D341Med (cell line): ENCODE measurements at regions not wholly inside any gene's neighbourhood (a gene's known extent, or its start where the extent isn't known, plus 50 kb on each side); places are given as distances from the start of the nearest gene placed in this dataset.

Experiments
- DNase-seq: peaks from one replicate; pipeline ENCODE4 v3.0.0; 2012; ENCODE audit warnings: low spot score

DNA sequence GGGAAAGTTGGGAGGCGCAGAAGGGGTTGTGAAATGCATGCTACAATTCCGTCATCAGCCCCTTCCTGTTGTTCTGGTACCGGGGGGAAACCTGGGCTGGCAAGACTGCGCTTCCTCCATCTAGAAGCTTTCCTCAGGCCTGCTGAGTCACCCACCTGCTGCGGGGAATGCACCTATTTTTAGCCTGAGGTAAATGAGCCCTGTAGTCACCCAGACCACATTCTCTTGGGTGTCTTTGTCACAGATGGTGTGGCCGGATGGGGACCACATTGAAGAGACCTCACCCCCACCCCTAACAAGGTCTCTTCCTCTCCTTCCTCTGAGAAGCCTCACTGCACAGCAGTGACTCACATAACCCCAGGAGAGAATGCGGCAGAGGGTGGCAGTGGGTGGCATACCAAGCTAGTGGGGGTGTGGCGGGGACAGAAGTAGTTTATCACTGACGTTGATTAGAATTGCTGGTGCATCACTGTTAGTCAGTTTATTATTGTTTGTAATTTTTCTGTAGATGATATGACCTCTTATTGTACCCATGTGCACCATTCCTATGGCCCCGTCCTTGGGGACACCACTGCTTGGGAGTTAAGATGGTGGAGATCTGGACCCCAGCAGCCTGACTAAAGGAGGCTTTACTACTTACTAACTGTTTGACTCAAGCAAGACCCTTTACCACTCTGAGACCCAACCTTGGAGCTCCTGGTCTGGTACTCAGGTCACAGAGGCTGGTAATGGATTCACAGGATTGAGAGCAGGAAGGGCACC is 83.0 kb upstream of the DUSP5 start:
- no peak for DNase-seq

DNA sequence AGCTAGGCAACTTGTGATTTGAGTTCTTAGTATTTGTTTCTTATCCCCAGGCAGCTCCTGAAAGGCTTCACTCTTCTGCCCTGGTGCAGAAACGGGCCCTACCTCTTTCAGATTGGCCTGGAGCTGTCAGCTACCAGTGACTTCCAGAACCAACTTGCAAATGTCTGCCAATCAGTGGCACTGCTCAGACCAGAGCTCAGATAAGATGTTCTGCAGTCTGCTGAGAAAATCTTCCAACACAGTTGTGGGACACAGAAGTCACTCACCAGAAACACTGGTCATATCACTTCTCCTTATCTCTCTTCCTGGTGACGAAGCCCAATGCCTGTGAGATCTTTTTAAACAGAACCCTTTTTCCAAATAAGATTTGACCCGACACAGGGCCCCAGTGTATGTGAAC is 81.9 kb upstream of the DUSP5 start:
- no peak for DNase-seq

DNA sequence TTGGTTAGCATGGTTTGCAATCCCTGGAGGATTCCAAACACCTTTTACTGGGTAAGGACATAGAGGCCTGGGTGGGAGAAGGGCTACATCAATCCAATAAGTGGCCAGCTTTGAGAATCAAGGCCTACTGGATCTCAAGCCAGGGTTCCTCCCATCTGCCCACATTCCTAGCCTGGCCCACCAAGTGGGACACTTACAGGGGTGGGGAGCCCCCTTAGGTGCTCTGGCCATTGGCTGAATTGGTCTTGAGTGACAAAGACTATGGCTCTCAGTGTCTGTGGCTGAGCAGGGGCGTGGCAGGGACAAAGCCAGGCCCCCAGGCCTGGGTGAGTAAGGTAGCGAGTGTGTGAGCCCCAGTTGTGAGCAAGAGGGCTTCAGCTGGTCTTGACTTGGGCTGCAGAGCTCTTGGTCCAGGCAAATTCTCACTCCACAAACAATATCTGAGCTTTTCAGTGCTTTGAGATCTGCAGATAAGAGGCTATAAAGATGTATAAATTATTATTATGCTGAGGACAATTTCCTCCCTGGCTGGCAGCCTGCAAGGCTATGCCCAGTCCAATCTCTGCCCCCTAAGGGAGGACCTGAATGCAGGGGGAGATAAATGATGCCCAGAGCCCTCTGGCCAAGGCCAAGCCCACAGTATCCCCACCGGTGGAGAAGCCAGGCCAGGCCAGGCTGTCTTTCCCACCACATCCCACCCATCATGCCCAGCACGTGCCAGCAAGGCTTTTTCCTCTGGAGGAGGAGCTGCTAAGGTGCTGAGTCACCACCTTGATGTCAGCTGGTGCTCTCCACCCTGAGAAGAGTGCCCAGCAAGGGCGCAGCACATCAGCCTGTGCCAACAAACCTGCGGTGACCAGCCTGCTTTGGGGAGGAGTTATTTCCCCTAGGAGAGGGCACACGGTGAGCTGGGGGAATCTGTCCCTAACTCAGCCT is 80.7 kb upstream of the DUSP5 start:
- DNase-seq, result no peak

DNA sequence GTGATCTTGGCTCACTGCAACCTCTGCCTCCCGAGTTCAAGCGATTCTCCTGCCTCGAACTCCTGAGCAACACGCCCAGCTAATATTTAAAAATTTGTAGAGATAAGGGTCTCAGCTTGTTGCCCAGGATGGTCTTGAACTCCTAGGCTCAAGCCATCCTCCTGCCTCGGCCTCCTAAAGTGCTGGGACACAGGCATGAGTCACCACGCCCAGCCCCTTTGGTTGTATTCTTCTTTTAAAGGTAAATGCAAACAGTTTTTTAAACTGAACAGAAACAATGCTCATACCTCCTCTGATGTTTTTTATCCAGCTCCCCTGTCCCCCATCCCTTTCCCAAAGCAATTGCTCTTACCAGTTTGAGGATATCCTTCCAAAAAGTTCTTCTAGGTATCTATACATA is 79.5 kb upstream of the DUSP5 start:
- DNase-seq, result no peak

DNA sequence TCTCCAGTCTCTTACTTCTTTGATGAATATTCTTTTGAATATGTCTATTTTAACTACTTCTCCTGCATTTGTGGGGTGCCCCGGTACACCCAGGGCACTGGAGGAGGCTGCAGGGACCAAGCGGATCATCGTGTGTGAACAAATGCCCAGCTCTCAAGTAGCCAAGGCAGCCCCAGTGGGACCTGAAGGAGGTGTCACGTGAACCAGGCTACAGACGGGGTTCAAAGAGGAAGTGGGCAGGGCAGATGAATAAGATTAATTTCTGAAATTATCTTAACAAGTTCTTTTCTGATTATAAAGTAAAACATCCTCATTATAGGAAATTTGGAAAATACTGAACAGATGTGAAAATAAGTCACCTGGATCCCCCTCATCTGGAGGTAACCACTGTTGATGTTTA is 78.4 kb upstream of the DUSP5 start:
- no peak for DNase-seq

DNA sequence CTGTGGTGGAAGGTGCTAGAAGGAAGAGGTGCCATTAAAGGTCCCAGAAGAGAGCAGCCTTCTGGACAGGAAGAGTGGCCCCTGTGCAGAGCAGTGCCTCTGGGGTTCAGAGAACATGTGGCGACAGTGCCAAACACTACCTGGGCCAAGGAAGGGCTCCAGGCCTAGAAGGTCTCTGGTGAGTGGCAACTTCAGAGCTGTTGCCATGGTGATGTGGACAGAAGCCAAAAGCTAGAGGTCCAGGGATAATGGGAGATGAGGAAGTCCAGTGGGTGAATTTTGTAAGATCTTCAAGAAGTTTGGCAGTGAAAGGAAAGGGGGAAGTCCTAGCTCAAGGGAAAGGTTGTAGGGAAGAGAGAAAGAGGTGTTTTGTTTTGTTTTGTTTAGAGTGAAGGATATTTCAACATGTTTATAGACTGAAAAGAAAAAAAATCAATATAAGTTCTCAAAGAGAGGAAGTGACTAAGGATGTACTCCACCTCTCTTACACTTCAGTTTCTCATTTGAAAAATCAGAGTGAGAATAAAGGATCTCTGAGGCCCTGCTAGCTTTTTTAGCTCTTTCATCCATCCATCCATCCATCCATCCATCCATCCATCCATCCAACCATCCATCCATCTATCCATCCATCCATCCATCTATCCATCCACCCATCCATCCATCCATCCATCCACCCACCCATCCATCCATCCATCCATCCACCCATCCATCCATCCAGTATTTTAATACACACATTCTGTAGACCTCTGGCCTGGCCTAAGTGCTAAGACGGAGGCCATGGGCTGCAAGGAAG is 77.1 kb upstream of the DUSP5 start:
- no peak for DNase-seq

DNA sequence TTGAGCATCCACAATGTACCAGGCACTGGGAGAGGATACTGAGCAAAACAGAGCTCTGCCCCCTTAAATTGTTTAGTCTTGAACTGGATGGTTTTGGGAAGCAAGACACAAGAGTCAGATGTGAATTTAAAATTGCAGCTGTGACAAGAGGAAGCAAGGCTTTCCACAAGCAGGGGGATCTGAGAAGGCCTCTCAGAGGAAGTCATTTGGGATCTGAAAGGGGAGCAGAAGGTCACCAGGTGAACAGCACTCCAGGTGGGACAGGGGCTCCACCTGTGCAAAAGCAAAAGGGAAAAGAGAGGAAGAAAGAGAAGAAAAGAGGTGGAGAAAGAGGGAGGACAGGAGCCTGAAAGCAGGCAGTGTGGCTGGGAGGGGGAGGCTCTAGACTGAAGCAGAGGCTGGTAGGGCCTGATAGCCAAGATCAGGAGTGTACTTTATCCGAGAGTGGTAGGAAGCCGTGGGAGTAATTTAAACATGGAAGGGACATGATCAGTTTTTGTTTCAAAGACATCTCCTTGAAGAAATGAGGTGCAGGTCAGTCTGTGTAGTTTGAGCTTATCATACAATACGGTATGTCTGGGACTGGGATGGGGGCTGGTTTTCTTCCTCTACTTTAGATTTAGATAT is 76.1 kb upstream of the DUSP5 start:
- no peak for DNase-seq

DNA sequence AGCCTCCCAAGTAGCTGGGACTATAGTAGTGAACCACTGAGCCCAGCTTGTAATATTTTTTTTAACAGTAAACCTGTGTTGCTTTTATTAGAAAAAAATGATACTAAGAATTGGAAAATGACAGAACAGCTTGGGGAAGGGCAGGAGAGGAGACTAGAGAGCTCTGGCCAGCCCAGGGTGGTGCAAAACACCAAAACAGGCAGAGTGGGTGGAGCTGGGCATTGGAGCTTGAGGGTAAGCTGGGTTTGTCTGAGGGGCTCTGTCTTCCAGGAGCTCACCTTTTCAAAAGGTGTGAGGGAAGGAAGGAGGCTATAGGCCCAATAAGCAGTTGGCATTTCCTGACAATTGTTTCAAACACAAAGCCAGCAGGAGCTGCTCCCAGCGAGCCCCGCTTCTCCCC is 75.2 kb upstream of the DUSP5 start:
- no peak for DNase-seq

DNA sequence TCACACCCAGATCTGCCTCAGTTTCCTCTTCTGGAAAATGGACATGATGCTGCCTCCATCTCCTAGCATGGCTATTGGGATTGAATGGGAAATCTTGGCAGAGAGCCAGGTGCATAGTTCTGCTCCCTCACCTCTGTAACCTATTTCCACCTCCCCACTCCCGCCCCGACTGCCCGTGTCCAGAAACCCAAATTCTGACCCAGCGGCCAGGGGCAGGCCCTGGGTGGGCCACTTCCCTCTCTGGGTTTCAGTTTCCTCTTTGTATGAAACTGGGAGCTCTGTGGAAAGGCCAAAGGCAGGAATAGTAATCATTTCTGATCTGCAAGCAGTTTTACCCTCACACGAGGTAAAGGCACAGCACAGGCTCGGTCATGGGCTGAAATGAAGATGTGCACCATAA is 74.1 kb upstream of the DUSP5 start:
- DNase-seq, result no peak

DNA sequence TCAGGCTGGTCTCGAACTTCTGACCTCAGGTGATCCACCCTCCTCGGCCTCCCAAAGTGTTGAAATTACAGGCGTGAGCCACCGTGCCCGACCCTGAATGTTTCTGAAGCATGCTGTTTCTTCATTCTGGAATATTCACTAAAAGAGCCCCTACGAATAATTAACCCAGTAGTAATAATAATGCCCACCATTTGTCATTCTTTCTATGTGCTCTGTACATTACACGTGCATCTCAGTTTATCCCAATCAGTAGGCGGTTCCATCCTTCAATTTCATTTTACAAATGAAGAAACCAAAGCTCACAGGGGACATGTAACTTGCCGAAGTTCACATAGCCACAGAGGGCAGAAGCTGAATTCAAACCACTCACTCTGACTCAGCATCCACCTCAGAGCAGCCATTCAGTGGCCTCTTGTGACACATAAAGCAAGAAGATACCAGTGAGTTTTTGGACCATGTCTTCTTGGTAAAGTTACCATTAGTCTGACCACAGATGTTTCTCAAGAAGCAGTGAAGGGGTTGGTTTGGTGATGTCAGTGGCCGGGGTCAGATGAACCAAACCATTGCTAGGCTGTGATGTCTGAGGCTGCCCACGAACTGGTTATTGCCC is 71.9 kb upstream of the DUSP5 start:
- no peak for DNase-seq

DNA sequence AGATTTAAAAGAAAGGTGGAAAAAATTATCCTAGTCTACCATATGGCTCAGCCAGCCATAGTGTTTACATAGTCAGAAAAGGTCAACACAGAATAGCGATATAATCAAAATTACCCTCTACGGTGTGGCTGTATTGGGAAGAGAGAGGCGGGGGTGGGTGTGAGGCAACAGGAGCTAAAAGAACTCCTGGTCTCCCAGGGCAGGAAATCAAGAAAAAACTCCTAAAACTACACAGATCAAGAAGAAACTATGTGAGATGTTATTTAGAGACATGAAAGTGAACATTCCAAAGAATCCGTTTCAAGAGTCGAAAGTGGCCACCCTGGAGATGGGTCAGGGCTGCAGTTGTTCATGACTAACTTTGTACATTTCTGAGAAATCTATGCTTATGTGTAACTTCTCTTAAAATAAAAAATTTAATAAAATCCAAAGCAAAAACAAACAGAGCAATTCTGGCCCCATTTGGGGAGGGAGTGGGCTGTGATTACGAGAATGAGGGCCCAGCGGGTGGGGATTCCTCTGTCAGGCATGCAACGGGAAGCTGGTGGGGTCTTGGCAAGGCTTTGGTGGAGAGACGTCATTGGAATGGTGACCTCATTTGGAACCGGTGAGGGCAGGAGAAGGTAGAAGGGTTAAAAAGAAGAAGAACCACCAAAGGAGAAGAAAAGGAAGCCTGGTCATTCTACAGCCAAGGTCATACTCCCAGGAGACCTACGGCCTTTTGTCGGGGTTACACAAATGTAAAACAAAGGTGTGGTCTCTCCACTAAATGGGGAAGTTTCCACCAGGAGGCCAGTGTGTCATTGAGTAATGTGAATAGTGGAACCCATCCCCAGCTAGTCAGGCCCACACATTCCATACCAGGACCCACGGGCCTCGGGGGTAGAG is 71.2 kb upstream of the DUSP5 start:
- DNase-seq, result no peak

DNA sequence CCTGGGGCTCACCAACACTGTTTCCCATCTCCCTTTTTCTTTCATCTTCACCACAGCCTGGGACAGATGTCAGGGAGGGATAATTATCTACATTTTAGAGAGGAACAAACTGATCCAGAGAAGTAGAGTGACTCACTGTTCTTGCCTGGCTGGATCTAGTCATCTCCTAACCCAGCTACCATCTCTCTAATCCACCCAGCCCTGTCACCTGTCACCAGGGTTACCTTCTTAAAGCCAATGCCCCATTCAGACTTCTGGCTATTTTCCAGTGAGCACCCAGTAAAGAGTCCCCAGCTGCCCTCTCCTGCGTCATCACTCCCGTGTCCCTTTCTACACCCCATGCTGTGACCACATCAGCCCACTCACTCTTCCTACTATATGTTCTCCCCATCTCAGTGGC is 68.4 kb upstream of the DUSP5 start:
- no peak for DNase-seq

DNA sequence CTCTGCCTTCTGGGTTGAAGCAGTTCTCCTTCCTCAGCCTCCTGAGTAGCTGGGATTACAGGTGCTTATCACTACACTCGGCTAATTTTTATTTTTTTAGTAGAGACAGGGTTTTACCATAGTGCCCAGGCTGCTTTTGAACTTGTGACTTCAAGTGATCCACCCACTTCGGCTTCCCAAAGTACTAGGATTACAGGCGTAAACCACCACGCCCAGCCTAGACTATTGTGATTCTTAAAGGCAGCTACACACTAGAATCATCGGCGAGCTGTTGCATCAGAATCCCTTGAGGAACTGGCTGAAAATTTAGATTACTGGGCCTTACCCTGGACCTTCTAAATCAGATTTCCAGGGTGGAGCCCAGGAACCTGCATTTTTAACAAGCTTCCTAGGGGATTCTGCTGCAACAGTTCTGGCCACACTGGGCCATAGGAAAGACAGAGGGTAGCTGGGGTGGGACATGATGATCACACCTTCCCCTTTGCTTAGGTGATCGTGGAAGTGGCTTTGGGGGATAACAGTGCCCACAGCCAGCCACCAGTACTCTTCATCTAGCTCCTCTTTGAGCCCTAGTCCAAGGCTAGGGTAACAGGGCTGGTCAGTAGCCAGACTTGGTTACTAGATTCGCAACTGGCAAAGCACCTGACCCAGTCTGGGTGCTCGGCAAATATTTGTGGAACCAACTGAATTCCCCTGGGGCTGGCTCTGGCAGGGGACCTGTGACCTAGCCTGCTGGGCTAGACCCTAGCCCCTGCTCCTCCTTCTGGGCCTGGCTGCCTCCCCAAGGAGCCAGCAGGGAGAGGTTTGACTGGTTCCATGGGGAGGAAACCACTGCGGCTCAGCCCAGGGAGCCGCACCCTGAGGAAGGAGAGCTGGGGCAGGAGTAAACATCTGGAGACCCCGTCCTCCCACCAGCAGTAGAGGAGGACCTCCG is 67.1 kb upstream of the DUSP5 start:
- no peak for DNase-seq

DNA sequence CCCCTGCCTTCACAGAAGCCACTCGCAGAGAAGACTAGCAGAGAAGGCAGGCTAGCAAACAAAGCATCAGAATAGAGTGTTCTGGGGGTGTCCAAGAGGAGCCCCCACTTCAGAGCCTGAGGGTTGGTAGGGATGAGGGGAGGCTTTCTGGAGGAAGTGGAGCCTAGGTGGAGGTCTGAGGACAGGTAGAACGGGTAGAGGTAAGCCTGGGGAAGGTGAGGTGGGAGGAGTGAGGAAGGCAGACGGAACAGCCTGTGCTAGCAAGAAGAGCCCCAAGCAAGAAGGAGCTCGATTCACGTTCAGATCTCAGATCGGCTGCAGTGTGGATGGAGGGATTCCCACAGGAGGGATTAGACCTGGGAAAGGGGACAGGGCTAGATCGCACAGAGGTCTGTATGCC is 66.0 kb upstream of the DUSP5 start:
- no peak for DNase-seq

DNA sequence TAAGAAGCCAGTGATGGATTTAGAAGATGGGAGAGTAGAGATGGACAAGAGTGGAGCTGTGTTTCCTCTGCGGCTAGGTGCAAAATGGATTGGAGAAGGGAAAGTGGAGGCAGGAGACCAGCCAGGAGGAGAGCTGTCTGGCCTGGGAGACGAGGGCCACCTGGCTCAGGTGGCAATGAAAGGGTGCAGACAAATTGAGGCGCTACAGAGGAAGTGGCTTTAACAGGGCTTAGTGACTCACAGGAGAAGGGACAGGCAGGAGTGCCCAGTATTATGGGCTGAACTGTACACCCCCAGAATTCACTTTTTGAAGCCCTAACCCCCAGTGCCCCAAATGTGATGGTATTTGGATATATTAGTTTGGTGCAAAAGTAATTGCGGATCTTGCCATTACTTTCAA is 65.6 kb upstream of the DUSP5 start:
- DNase-seq, result no peak

DNA sequence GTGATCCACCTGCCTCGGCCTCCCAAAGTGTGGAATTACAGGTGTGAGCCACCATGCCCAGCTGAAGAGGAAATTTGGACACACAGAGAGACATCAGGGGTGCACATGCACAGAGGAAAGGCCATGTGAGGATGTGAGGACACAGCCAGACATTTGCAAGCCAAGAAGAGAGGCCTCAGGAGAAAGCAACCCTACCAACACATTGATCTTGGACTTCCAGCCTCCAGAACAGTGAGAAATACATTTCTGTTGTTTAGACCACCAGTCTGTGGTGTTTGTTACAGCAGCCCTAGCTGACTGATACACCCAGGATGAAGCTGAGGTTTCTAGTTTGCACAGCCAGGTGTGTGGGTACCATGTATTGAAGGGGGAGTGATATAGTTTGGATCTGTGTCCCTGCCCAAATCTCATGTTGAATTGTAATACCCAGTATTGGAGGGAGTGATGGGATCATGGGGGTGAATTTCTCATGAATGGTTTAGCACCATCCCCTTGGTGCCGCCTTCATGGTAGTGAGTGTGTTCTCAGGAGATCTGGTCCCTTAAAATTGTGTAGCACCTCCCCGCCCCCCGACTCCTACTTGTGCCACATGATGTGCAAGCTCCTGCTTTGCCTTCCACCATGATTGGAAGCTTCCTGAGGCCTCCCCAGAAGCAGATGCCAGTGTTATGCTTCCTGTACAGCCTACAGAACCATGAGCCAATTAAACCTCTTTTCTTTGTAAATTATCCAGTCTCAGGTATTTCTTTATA is 64.7 kb upstream of the DUSP5 start:
- DNase-seq, result no peak

DNA sequence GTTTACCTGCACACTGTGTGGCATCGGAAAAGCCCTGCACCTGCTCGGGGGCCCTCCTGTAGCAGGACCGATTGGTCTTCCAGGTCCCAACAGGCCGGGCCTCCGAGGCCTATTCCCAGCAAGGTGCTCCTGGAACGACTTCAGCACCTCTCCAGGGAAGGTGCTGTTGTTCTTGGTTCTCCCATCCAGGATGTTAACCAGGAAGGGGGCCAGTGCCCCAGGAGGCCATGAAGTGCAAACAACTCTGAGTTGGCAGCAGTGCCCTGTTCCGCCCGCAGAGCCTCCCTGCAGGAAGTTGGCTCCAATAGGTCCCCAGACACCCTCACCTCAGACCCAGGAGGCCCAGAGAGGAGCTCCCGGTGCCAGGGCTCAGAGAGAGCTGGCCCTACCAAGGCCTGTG is 64.0 kb upstream of the DUSP5 start:
- no peak for DNase-seq

DNA sequence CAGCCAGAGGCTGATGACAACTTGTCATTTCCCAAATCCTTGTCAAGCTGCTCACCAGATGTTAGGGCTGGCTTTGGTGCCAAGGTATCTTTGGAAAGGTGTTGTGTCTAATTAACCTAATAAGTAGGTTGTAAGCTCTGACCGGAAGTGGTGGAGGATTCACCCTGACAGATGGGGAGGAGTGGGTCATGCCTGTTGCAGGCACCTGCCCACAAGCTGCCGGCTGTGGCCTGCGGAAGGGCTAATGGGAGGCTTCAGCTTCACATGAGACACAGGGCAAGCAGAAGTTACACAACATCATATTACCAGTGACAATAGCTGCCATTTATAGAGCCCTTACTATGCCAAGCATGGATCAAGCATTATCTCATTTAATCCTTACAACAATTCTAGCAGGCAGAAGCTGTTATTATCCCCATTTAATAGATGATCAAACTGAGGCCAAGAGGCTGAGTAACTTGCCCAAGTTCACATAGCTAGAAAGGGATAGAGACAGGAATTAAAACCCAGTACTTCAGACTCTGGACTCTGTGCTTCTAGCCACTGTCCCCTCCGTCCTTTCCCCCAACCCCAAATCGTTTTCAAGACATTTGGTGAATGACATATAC is 63.1 kb upstream of the DUSP5 start:
- DNase-seq, result no peak
